B cell (primary cell): ENCODE measurements at regions not wholly inside any gene's neighbourhood (a gene's known extent, or its start where the extent isn't known, plus 50 kb on each side); places are given as distances from the start of the nearest gene placed in this dataset.

ENCODE experiments used
- ATAC-seq: fragments of 200-7000 bp; cut with Tn5 transposase; one replicate; pipeline ENCODE4 v1.10.0; 2021; ENCODE audit warnings: low read depth, mild to moderate bottlenecking, moderate number of reproducible peaks, moderate library complexity
- CTCF ChIA-PET: fragments of 350-600 bp; sonication (Branson Sonifier 250); formaldehyde crosslinking; loops from one replicate; lab custom pipeline; 2021; ENCODE audit warnings: antibody characterized with exemption, inconsistent platforms; lab: Charles Lee
- POLR2A ChIA-PET: fragments of 350-600 bp; sonication (Branson Sonifier 250); formaldehyde crosslinking; loops from one replicate; lab custom pipeline; 2021; ENCODE audit warnings: antibody characterized with exemption; lab: Charles Lee
- DNase-seq: peaks from one replicate; pipeline ENCODE4 v3.0.0; 2013
- H2AFZ ChIP-seq: 2 replicates; pipeline ENCODE4 v1.6.1; 2012; ENCODE audit warnings: mild to moderate bottlenecking, low read depth, low read length; ENCODE audit not compliant: insufficient read depth, poor library complexity, severe bottlenecking
- H3K27ac ChIP-seq, 2 donors: 1 replicate in 1 of 2; 2 replicates in 1 of 2; pipeline ENCODE4 v1.5.1; 2012 to 2013; ENCODE audit warnings: low read length in 2 of 2, mild to moderate bottlenecking in 2 of 2, moderate library complexity in 1 of 2
- H3K27me3 ChIP-seq, 4 experiments: fragments of 200-600 bp in 1 of 4; sonication (generic) in 1 of 4; replicated peaks in 1 of 4; 1 replicate in 2 of 4; 2 replicates in 2 of 4; pipeline versions ENCODE4 v1.6.1 to v1.7.0; 2013 to 2016; ENCODE audit warnings: low read length in 3 of 4, mild to moderate bottlenecking in 2 of 4, mixed read lengths in 1 of 4, moderate library complexity in 1 of 4; ENCODE audit not compliant: insufficient read depth in 4 of 4, control insufficient read depth in 3 of 4; ENCODE audit errors: control extremely low read depth in 1 of 4
- H3K36me3 ChIP-seq, 2 experiments: replicated peaks in 1 of 2; 1 replicate in 1 of 2; 2 replicates in 1 of 2; pipeline versions ENCODE4 v1.6.1 to v1.7.1; 2013; ENCODE audit warnings: low read length in 1 of 2; ENCODE audit not compliant: insufficient read depth in 2 of 2, control insufficient read depth in 1 of 2; ENCODE audit errors: control extremely low read depth in 1 of 2, extremely low read depth in 1 of 2
- H3K4me1 ChIP-seq, 2 donors: fragments of 200-600 bp in 1 of 2; sonication (generic) in 1 of 2; 1 replicate in 1 of 2; 2 replicates in 1 of 2; pipeline versions ENCODE4 v1.5.1 to v1.6.1; 2013 to 2017; ENCODE audit warnings: low read length in 2 of 2; ENCODE audit not compliant: control insufficient read depth in 2 of 2, insufficient read depth in 2 of 2
- H3K4me2 ChIP-seq: replicated peaks from 2 replicates; pipeline ENCODE3; 2012; ENCODE audit warnings: mild to moderate bottlenecking, low read depth, low read length; ENCODE audit not compliant: poor library complexity, severe bottlenecking
- H3K4me3 ChIP-seq, 5 experiments: fragments of 200-600 bp in 1 of 5; sonication (generic) in 1 of 5; 1 replicate in 3 of 5; 2 replicates in 2 of 5; pipeline versions ENCODE4 v1.5.1 to v1.7.0; 2011 to 2016; ENCODE audit warnings: low read length in 4 of 5, mild to moderate bottlenecking in 4 of 5, low read depth in 2 of 5, control low read depth in 1 of 5, moderate library complexity in 1 of 5; ENCODE audit not compliant: insufficient read depth in 1 of 5; ENCODE audit errors: control extremely low read depth in 1 of 5, extremely low read depth in 1 of 5
- H3K79me2 ChIP-seq: fragments of 200-600 bp; sonication (generic); one replicate; pipeline ENCODE4 v1.6.0; 2016; ENCODE audit warnings: low read length; ENCODE audit not compliant: control insufficient read depth, insufficient read depth
- H3K9ac ChIP-seq: fragments of 200-600 bp; sonication (generic); 2 replicates; pipeline ENCODE4 v1.6.1; 2017; ENCODE audit warnings: mild to moderate bottlenecking, low read length, moderate library complexity
- H3K9me3 ChIP-seq, 3 donors: one replicate each; pipeline versions ENCODE4 v1.6.1 to v1.7.1; 2013; ENCODE audit warnings: low read length in 2 of 3; ENCODE audit not compliant: control insufficient read depth in 2 of 3, insufficient read depth in 1 of 3; ENCODE audit errors: control extremely low read depth in 1 of 3
- H4K20me1 ChIP-seq: 2 replicates; pipeline ENCODE4 v1.6.0; 2012; ENCODE audit warnings: mild to moderate bottlenecking, low read length; ENCODE audit not compliant: insufficient read depth, control insufficient read depth, poor library complexity, severe bottlenecking
- H3K27ac Mint-ChIP-seq: one replicate; pipeline ENCODE4 v1.8.0; 2021; ENCODE audit warnings: mixed read lengths
- H3K27me3 Mint-ChIP-seq: one replicate; pipeline ENCODE4 v1.8.0; 2021; ENCODE audit warnings: mixed read lengths
- H3K4me1 Mint-ChIP-seq: one replicate; pipeline ENCODE4 v1.8.0; 2021; ENCODE audit warnings: mixed read lengths
- H3K4me3 Mint-ChIP-seq: one replicate; pipeline ENCODE4 v1.8.0; 2021; ENCODE audit warnings: mixed read lengths
- H3K9me3 Mint-ChIP-seq: one replicate; pipeline ENCODE4 v1.8.0; 2022; ENCODE audit warnings: mixed read lengths; ENCODE audit not compliant: insufficient read depth
- CTCF ChIP-seq: fragments of 200-600 bp; IDR thresholded peaks from one replicate; pipeline ENCODE4 v1.8.0; 2022; ENCODE audit warnings: antibody characterized with exemption, mild to moderate bottlenecking
- EZH2 ChIP-seq: IDR thresholded peaks from 2 replicates; pipeline ENCODE4 v1.6.1; 2012; ENCODE audit warnings: borderline replicate concordance, low read depth, mild to moderate bottlenecking, moderate library complexity, low read length; ENCODE audit not compliant: insufficient read depth, poor library complexity, severe bottlenecking
- WGBS: methylation state at CpG from one replicate; pipeline ENCODE4 v1.1.5; 2013; ENCODE audit warnings: missing lambda C conversion rate; ENCODE audit not compliant: insufficient coverage; 5-methylcytosine and 5-hydroxymethylcytosine counted together
- intact Hi-C: fragments of 100-400 bp; cut with micrococcal nuclease; formaldehyde crosslinking; loops from one replicate; pipeline ENCODE4 v1.10.0; 2022

- Mint-ChIP-seq H3K4me3 (no peak overlapping the region), H3K27ac (no peak overlapping the region), H3K4me1 (no peaks in the 10 kb centered on the region), H3K9me3 (no peaks in the 10 kb centered on the region), H3K27me3 (peaks cover 29% of the 10 kb centered on the region)
- peaks cover 0 to 3% (median 1%) of the 10 kb centered on the region in 4 experiments for H3K27me3 ChIP-seq
- H3K9me3 ChIP-seq: peaks cover 0 to 5% (median 0%) of the 10 kb centered on the region in 3 donors
- no peak overlapping the region for H3K4me2 ChIP-seq
- POLR2A ChIA-PET: no interaction called here
- H3K36me3 ChIP-seq: no peaks in the 10 kb centered on the region
- TF ChIP-seq CTCF: no peak
- TF ChIP-seq EZH2: no peak
- no peak overlapping the region for H3K4me3 ChIP-seq
- WGBS: 100% methylated on average over 1 of the region's 1 CpG
- ATAC-seq (no peak), DNase-seq (no peak)
- no peak overlapping the region for H3K27ac ChIP-seq
- no peaks in the 10 kb centered on the region for H4K20me1 ChIP-seq
- CTCF ChIA-PET: no interaction called here
- no peak overlapping the region for H2AFZ ChIP-seq
- intact Hi-C loops: no loop called here
- H3K4me1 ChIP-seq: no peaks in the 10 kb centered on the region
- H3K9ac ChIP-seq: no peak overlapping the region
- H3K79me2 ChIP-seq: no peaks in the 10 kb centered on the region
Measured at GRCh38 chr5:74015716-74016115, 389.7 kb downstream of the ARHGEF28 start.

GRCh38 chr5:74013222-74013621 is 387.2 kb downstream of the ARHGEF28 start:
- no peaks in the 10 kb centered on the region for H3K4me1 ChIP-seq

More at GRCh38 chr5:74013222-74013621, 387.2 kb downstream of the ARHGEF28 start:
- Histone ChIP-seq H3K27ac (no peak overlapping the region), H3K9ac (no peak overlapping the region), H3K27me3 (peaks cover 0 to 3% (median 1%) of the 10 kb centered on the region in 4 experiments), H3K79me2 (no peaks in the 10 kb centered on the region), H3K4me2 (no peak overlapping the region), H4K20me1 (no peaks in the 10 kb centered on the region), H3K9me3 (peaks cover 0 to 2% (median 0%) of the 10 kb centered on the region in 3 donors), H2AFZ (no peak overlapping the region), H3K4me3 (no peak overlapping the region), H3K36me3 (no peaks in the 10 kb centered on the region)
- Mint-ChIP-seq H3K4me1 (no peaks in the 10 kb centered on the region), H3K4me3 (no peak overlapping the region), H3K27me3 (peaks cover 28% of the 10 kb centered on the region), H3K27ac (no peak overlapping the region), H3K9me3 (no peaks in the 10 kb centered on the region)
- POLR2A ChIA-PET: no interaction called here
- CTCF ChIA-PET: no interaction called here
- no peak for ATAC-seq
- no peak for DNase-seq
- WGBS: 13% methylated on average over 1 of the region's 2 CpGs
- intact Hi-C loops: no loop called here
- TF ChIP-seq EZH2: no peak
- TF ChIP-seq CTCF: no peak
